Endothelial cell of umbilical vein (primary cell): ENCODE measurements at regions not wholly inside any gene's neighbourhood (a gene's known extent, or its start where the extent isn't known, plus 50 kb on each side); places are given as distances from the start of the nearest gene placed in this dataset.

Source experiments
- GATA2 ChIP-seq: IDR thresholded peaks from 2 replicates; pipeline ENCODE4 v1.7.0; 2011; ENCODE audit warnings: low read depth, mild to moderate bottlenecking, moderate library complexity, mixed read lengths, low read length; ENCODE audit not compliant: insufficient read length, insufficient read depth
- MAX ChIP-seq: IDR thresholded peaks from 2 replicates; pipeline ENCODE4 v1.6.1; 2011; ENCODE audit not compliant: insufficient read depth, insufficient read length
- POLR2A ChIP-seq: IDR thresholded peaks from 2 replicates; pipeline ENCODE4 v1.6.1; 2012; ENCODE audit warnings: low read depth, mild to moderate bottlenecking, control low read depth, low read length
- TF ChIP-seq, protein P1 (sequence below), 2 donors: IDR thresholded peaks; 1 replicate in 1 of 2; 2 replicates in 1 of 2; pipeline ENCODE4 v1.5.1; 2011; ENCODE audit warnings: low read length in 2 of 2, mild to moderate bottlenecking in 2 of 2, moderate library complexity in 2 of 2, control low read depth in 1 of 2, inconsistent platforms in 1 of 2, low read depth in 1 of 2; ENCODE audit not compliant: insufficient read depth in 1 of 2; ENCODE audit errors: extremely low read depth in 1 of 2

- TF ChIP-seq, protein P1, sequence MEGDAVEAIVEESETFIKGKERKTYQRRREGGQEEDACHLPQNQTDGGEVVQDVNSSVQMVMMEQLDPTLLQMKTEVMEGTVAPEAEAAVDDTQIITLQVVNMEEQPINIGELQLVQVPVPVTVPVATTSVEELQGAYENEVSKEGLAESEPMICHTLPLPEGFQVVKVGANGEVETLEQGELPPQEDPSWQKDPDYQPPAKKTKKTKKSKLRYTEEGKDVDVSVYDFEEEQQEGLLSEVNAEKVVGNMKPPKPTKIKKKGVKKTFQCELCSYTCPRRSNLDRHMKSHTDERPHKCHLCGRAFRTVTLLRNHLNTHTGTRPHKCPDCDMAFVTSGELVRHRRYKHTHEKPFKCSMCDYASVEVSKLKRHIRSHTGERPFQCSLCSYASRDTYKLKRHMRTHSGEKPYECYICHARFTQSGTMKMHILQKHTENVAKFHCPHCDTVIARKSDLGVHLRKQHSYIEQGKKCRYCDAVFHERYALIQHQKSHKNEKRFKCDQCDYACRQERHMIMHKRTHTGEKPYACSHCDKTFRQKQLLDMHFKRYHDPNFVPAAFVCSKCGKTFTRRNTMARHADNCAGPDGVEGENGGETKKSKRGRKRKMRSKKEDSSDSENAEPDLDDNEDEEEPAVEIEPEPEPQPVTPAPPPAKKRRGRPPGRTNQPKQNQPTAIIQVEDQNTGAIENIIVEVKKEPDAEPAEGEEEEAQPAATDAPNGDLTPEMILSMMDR (IDR thresholded peaks at IDR 0.05; ENCODE audit: extremely low read depth in 1 of 2, insufficient read depth in 1 of 2, low read depth in 1 of 2, low read length in 2 of 2), result no peak
- TF ChIP-seq GATA2 (no peak), POLR2A (no peak), MAX (no peak)
These were observed 463.8 kb downstream of the BMP2 start for GRCh38 chr20:7231303-7231702.
